DMS53 (cell line): ENCODE measurements at regions not wholly inside any gene's neighbourhood (a gene's known extent, or its start where the extent isn't known, plus 50 kb on each side); places are given as distances from the start of the nearest gene placed in this dataset.

Source experiments
- DNase-seq: peaks from one replicate; lab custom pipeline; 2025; lab: John Stamatoyannopoulos, UW

- DNase-seq: no peak
Observed at GRCh38 chrX:126489116-126489695, 63.4 kb downstream of the DCAF12L1 start.

DNA sequence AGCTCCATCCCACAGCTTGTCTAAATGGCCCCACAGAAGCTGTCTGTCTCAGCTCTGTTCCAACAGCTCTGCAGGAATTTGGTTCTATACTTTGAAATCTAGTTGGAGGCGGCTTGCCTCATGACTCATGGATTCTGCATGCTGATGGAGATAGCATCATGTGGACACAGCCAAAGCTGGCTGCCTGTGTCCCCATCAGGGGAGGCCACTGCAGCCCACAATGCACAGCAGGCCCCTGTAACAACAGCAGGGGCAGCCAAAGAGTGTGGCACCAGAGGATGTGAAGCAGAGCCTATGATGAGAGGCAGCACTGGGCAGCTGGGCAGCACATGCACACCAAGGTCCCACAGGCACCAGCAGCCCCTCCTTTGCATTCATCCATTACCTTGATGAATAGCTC, 67.2 kb downstream of the DCAF12L1 start:
- DNase-seq: peak; percentile 5

DNA sequence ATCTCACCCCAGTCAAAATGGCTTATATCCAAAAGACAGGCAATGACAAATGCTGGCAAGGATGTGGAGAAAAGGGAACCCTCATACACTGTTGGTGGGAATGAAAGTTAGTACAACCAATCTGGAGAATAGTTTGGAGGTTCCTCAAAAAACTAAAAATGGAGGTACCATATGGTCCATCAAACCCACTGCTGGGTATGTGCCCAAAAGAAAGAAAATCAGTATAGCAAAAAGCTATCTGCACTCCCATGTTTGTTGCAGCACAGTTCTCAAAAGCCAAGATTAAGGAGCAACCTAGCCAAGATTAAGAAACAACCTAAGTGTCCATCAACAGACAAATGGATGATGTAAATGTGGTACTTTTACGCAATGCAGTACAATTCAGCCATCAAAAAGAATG, 70.7 kb downstream of the DCAF12L1 start:
- DNase-seq: no peak

- DNase-seq: peak; percentile 78
Observed at GRCh38 chrX:126459896-126460826, 92.5 kb downstream of the DCAF12L1 start.

DNA sequence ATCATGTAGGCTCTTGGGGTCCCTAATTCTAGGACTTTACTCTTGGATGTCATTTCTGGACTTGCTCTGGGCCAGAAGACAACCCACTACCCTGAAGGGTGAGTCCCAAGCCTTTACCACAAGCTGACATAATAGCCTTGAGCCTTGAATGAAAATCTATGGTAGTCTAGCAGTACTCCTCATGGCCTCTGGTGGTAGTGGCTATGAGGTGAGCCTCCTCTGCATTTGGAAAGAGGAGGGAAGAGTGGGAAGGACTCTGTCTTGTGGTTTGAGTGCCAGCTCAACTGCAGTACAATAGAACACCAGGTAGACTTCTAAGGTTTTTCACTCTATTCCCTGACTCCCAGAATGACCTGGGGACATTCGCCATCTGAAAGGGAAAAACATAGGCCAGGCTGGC, 96.5 kb downstream of the DCAF12L1 start:
- peak; percentile 25 for DNase-seq

DNA sequence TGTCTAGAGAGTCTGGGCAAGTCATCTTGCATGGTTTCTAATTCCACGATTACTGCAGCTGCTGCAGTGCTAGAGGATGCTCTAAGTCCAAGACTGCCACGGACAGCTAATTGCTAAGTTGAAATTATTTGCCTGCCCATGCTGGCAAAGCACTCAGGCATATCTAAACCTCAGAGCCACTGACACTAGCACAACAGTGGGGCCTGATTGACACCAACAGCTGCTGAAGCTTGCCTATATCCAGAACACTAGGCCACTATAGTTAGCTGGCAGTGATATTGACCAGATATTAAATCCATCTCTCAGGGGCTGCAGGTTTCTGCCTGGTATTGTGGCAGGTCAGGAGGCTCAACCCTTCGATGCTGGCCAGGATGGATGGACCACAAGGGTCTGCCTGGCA, 103.9 kb downstream of the DCAF12L1 start:
- no peak for DNase-seq
